ENCODE measurements at regions not wholly inside any gene's neighbourhood (a gene's known extent, or its start where the extent isn't known, plus 50 kb on each side); places are given as distances from the start of the nearest gene placed in this dataset.

DNA sequence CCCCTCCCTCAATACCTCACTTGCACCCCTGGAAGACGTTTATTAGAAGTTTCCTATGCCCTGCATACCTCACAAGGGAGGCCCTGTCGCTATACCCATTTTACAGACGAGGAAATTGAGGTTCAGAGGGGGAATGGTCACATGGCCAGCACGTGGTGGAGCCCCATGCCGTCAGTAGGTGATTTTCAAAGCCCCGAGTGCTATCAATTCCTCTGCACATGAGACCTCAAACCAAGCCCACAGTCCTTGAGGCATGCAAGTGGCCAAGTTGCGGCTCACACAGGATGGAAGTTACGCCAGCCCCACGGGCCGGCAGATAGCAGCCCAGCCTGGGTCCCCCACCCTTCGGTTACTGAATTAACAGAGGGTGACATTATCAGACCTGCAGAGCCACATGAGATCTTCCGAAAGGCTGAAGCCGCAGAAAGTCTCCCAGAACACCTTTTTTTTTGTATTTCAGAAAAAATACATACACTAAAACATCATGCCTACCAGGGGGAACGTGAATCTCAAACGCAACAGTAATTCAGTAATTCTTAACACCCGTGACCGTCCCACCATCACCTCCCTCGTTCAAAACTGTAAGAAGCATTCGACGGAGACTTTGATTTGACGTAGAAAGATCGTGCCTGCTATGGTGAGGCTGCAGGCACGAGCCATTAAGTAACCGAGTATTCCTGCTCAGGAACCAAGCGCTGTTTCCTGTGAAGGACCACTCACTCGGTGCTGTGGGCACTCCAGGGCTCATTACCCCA lies 129.0 kb downstream of the RFLNA start:
- DNase-seq, result no peak

DNA sequence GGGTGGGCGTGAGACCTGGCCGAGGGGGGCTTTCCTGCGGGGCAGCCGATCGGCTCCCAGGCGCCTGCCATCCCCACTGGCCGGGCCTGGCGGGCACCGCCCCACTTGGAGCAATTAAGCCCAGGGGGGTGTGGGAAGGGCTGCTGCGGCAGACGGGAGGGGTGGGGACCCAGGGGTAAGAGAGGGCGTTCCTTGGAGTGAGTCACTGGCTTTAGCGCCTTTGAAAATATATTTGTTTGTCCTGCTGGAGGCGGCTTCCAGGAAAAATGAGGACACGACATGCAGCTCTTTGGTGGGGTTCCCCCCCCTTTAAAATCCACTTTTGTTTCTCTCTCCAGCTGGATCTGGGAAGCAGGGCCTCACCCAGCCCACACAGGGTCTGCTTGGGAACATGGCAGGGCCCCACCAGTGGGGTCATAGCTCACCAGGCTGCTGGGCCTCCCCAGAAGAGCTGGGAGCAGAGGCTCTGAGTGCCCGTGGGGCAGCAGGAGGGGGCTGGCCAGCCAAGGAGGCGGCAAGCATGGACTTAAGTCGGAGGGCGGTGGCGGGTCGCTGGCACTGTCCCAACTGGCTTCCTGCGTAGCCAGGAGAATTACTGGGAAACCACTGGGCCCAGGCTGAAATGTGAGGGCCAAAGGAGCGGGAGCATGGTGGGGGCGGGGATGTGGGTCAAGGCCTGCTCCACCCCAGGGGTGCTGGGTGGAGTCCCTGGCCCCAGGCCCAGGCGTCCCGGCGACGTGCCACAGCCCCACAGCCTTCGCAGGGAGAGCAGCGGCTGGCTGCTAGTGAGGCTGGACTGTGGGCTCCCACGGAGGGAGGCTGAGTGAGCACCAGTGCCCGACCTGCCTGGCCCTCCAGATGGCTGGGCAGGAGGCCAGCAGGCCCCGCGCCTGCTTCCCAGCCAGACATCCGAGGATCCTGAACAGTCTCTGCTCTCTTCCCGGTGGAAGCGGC lies 128.0 kb downstream of the RFLNA start:
- no peak for DNase-seq

DNA sequence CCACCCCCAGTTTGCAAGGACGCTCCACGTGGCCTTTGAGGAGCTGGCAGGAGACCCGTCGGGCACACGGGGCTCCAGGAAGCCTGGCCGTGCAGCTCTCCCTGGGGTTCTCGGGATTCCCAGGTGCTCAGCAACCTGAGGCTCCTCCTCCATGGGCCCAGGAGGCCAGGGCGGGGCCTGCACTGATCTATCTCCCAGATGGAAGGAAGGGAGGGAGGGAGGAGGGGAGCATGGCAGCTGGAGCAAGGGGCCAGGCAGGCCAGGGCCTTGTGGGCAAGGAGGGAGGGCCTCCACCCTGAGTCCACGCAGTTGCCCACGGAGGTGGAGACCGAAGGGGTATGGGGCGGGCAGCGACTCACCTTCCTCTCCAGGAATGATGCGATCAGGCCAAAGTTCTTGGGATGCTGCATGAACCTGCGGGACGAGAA lies 127.3 kb downstream of the RFLNA start:
- no peak for DNase-seq

DNA sequence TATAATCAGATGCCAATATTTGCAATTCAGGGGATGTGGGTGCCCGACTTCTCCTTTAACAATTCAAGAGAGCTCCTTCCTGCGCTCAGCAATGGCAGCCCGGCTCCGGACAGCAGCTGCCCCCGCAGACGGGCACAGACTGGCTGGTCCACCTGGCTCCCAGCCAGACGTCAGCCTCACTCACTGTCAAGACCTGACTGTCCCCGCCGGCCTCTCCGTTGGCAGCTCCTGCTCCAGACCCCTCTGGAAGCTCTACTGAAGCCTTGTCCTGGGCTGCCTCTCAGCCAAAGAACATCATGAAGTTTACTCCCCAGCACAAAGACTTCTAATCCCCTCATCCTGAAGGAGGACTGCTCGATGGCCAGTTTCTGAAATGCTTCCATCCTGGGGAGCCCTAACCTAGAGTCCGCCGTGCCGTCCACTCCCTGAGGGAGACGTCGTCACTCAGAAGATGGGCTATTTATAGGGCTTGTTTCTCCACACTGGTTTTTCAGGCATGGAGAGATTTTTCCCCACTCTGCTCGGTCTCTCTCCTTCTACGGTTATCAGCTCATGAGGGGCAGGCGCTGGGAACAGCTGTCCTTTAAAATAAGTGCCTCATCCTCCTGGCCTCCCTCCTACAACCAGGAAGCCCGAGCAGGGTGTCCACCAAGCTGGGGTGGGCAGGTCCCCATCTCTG lies 126.2 kb downstream of the RFLNA start:
- no peak for DNase-seq

DNA sequence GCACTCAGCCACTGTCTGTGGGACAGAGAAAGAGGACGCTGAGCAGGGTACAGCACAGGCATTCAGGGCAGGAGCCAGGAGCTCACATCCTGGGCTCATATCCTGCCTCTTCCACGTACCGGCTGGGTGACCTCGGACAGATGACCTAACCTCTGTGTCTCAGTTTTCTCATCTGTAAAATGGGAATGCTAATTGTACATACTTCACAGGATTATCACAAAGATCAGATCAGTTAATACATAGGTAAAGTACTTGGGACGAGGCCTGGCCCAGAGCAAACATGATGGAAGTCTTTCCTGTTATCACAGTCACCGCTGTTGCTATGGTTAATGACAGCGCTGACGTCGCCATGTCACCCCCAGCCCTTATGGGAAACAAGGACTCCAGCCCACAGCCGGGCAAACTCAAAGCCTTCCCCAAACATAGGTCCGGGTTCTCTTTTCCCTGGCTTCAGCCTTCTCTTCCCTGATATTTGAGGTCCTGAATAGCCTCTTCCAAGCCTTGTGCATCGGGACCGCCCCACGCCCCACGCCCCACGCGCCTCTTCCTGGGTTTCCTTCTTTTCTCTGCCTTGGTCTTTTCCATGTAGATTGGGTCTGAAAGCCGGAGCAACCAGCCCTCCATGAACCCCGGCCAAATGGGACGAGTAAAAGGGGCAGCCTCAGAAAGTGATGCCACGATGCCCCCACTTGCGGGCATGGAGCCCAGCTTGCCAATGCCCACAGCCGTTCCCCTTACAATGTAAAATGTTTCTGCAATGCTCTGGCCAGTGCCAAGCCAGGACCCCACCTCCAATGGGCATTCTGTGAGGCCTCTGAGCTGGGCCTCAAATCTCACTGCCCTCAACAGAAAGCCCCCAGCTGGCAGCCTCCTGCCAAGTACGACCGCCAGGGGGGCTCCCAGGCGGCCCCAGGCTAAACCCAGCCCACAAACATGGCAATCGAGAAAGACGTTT lies 125.4 kb downstream of the RFLNA start:
- DNase-seq, result no peak

DNA sequence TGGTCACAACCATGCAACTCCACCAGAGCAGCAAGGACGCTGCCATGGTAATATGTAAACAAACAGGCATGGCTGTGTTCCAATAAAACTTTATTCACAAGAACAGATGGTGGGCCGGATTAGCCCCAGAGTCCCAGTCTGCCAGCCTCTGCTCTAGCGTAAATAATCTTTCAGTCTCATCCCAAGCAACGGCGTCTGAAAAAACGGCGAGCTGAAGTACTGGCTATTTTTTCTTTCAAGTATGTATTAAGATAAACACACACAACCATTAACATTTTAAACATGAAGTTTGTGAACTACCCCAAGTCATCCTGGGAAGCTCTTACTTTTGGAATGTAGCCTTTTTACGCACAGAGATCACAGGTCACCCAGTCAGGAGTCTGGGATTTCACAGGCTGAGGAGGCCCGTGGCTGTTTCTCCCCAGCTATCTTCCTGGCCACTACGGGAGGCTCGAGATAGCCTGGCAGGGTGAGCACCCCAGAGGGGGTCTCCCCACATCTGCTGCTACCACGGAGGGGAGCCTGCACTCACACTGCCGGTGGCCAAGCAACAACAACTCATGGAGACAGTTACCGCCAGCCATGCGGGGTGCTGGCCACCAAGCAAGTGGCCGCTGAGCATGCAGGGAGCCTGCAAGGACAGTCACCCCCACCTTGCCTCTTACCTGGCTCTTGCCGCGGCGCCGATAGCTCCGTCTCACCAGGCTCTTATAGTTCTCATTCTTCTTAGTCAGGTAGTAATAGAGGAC lies 124.6 kb downstream of the RFLNA start:
- no peak for DNase-seq

DNA sequence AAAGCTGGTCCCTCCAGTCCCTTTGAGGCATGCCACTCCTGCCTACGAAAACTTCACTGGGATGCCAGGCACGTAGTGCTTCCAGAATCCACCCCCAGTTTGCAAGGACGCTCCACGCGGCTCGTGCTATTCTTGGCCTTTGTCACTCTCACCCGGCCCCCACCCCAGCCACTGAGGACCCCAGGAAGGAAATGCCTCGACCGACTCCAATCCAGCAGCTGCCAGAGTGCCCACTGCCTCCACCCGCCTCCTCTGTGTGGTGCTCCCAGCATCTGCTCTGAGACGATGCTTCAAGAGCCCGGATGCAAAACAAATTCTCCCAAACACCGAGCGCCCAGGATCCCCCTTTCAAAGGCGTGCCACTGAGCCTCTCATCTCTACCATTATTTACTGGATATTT lies 123.9 kb downstream of the RFLNA start:
- DNase-seq, result no peak

DNA sequence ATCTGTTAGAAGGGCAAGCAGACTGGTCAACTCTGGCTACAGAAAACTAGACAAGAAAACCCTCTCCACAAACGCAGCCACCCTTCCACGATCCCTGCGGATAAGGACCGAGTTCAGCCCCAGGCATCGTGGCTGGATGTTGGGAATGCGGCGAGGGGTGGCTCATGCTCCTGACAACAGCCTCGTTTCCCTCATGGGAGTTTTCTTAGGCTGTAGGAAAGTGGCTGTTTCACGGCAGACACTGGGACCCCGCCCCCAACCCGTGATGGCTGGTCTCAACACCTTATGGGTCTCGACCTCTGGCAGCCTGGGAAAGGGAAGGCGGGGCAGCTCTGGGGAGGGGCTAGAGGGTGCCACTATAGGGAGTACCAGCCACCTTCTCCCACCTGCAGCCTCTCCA lies 123.3 kb downstream of the RFLNA start:
- no peak for DNase-seq

DNA sequence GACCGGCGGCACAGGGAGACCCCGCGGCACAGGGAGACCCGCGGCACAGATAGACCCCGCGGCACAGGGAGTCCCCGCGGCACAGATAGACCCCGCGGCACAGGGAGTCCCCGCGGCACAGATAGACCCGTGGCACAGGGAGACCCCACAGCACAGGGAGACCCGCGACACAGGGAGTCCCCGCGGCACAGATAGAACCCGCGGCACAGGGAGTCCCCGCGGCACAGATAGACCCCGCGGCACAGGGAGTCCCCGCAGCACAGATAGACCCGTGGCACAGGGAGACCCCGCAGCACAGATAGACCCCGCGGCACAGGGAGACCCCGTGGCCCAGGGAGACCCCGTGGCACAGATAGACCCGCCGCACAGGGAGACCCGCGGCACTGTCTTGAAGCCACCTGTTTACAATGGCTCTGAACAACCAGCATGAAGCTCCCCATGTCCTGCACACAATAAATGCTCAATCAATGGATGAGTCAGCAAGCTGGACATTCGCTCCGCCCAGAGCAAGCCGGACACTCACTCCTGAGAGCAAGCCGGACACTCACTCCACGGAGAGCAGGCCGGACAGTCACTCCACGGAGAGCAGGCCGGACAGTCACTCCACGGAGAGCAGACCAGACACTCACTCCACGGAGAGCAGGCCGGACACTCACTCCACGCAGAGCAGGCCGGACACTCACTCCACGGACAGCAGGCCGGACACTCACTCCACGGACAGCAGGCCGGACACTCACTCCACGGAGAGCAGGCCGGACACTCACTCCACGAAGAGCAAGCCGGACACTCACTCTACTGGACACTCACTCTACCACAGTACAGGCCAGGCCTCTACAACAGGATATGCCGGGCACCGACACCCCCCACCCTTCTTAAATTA lies 121.9 kb downstream of the RFLNA start:
- no peak for DNase-seq

DNA sequence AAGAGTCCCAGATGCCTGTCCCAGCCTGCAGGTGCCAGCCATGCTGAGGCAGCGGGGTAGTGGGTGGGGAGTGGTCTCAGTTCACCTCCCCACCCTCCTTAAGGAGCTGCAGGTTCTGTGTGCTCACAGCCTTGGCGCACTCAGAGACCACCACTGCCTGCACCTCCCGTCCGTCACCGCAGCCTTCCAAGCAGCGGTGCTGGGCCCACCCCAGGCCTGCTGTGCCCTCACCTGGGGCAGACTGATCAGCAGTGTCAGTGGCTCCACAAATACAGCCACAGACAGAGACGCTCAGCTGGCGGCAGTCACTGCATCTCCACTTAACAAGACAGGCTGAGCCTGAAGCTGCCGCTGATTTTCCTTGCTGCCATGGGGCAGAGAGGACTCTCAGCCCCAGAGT lies 120.2 kb downstream of the RFLNA start:
- no peak for DNase-seq

DNA sequence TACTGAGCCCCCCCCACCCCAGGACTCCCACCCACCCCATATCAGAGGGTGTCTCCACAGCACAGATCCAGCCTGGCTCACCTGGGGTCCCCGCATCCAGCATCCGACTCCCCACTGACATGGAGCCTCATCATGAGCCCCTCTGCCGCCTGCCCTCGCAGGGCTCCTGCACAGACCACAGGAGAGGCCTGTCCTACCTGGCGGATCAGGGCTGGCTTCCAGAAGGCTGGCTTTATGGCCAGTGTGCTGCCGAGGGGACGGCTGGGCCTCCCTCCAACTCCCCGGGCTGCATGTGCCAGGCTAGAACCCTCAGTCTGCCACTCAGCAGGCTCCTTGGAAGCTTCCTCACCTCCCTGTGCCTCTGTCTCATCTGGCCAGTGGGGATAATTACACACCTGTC lies 119.0 kb downstream of the RFLNA start:
- no peak for DNase-seq

DNA sequence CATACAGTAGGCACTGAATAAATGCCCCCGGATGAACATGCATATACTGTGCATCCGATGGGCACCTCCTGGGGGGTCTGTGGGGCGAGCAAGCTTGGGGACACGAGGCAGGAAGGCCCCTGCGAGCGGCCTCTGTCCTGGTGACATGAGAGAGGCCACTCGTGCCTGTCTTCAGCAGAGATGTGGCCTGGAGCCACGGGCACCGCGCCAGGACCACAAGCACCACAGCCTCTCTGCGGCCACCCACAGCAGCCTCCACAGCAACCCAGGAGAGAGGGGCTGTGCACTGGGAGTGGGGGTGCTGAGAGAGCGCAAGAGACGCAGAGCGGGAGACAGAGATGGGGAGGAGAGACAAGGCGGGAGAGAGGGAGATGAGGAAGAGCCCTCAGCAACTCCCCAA lies 118.5 kb downstream of the RFLNA start:
- DNase-seq, result no peak

DNA sequence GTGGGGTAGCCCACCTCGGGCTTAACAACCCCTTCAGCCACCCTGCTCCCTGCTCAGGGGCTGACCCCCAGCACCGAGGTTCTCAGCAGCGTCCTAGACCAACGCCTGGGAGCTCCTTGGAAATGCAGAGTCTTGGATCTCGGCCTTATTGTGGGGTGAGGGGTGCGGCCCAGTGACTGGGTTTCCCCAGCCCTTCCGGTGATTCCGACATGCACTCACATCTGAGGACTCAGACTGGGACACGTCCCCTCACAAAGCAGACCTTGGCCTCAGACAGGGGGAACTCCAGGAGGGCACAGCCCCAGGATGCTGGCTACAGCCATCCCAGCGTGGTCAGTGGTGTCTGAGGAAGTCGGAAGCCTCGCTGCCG lies 117.7 kb downstream of the RFLNA start:
- DNase-seq, result no peak

DNA sequence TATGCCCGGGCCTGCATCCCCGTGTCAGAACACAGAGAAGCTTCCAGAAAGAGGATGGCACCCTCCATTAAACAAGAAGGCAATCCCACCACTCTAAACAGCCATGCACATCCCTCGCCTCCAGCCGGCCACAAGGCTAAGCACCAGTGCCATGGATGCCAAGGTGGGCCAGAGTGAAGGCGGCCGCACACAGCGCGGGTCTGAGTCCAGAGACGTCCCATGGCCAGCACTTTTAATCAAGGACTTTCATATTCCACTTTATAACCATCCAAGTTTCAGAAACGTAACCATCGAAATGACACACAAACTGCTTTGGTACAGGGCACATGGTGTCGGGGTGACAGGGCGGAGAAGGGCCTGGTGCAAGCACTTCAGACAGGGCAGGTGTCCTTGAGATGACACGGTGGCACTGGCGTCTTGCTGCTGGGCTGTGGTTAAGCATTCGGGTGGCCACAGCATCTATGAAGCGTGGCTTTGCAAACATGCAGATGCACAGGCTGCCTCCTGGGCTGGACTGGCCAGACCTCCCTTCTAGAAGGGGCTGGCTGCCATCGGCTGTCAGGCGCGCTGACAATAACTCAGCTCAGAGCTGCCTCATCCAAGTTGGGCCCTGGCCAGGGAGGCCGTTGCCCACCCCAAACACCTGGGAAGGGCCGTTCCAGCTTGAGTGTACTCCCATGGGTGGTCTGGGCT lies 117.2 kb downstream of the RFLNA start:
- no peak for DNase-seq

DNA sequence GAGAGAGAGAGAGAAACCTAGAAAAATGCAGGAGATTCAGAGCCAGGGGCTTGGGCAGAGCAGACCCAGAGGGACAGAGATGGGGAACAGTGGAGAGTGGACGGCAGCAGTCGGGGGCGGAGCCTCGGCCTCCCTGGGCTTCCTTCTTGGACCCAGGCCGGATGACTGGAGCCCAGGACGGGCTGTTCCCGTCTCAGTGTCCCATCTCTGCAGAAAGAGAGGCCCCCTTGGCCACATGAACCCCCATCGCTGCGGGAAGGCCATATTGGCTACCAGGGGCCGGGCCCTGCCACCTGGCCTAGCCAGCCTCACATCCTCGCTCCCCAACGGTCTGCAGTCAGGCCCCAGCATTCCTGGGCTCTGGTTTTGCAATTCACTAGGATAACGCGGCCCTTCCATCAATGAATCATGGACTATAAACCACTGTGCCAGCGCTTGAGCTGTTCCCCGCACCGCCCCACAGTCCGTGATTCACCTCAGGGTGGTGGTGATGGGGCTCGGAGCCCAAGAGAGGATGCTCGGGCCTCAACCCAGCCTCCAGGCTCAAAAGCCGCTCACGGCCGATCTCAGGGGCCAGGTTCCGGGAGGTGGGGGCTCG lies 116.5 kb downstream of the RFLNA start:
- DNase-seq, result no peak

DNA sequence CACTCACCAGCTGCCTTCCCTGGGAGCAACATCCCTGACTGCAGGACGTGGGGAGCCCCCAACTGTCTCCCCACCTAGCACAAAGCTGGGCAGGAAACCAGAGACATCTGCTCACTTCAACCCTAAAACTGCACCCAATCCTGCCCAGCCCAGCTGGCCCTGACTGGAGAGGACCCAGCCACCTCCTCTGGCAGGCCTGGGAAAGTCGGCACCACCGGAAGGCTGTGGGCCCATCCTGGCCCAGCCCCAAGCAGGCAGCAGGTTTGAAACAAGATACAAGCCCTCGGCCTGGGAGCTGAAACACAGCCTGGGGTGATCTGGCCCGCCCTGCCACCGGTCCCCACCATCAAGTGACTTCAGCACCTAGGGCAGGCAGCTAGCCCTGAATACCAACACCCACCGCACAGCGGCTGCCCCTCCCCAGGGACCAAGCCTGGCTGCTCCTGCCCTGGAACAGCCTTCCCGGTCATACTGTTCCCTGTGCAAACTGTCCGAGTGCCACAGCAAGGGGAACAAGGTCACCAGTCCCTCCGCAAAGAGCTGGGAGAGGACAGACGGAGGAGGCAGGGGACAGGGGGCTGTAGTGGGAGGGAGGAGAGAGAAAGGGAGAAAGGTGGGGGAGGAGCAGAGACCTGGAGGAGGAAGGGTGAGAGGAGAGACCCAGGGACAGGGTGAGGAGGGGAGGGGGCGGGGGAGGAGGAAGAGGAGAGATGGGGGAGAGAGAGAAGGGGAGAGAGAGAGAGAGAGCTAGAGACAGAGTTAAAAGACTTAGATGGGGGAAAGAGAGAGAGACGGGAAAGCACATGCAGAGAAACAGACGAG lies 115.7 kb downstream of the RFLNA start:
- DNase-seq, result no peak

DNA sequence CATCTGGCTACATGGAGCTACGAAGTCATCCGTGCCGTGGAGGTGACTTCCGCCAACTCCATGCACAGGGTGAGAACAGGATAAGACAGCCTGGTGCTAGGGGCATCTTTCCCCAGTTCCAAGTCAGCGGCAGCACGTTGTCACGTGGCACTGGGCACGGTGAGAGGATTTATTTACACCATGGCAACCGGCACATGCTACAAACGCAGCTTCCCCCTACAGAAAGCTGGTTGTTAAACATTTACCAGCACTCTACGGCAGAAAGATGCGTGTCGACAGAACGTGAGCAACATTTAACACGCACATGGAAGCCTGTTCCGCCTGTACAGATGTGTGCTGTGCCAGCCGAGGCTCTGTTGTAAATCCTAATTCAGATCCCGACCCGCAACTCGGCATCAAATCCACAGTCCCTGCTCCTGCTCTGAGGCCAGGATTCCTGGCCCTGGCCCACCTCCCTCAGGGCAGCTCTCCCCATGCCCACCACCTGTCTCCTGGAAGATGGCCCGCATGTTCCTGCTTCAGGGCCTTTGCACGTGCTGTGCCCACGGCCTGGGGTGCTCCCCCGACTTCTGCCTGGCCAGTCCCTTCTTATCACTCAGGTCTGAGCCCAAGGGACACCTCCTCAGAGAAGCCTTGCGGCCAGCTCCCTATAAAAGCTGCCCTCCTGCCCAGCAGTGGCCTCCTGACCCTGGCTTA lies 114.1 kb downstream of the RFLNA start:
- DNase-seq, result no peak

DNA sequence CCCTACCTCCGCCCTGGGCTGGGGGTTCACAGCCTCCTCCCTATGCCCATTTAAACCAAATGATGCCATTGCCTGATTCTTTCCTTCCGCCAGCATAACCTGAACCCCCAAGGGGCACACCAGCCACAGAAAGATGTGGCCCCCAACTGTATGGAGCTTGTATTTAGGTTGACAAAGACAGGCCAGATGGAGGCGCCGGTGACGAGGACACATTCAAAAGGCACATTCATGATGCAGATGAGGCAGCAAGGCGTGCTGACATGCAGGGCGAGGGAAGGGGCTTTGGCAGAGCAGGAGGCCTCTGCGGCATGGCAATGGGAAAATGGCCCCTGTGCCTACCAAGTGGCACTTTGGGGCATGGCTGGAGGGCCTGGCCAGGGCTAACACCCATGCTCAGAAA lies 112.2 kb downstream of the RFLNA start:
- no peak for DNase-seq
